Lower leg skin (tissue), 4 donors: ENCODE measurements at regions not wholly inside any gene's neighbourhood (a gene's known extent, or its start where the extent isn't known, plus 50 kb on each side); places are given as distances from the start of the nearest gene placed in this dataset.
"Not testable (repeated sequence)": the region's sequence is repeated elsewhere in the genome, so short reads cannot be mapped to it uniquely, and the experiment has no call there.

Experiments used
- DNase-seq, 2 donors: peaks; one replicate each; pipeline ENCODE4 v3.0.0-alpha.2; 2019; ENCODE audit warnings: low spot score in 2 of 2
- H3K4me3 ChIP-seq: fragments of 200-600 bp; sonication (generic); 2 replicates; pipeline ENCODE4 v1.5.1; 2017; ENCODE audit warnings: mild to moderate bottlenecking, low read depth; ENCODE audit not compliant: poor library complexity, severe bottlenecking
- CTCF ChIP-seq, 3 donors: fragments of 450-650 bp; IDR thresholded peaks; one replicate each; pipeline ENCODE4 v1.5.1; 2016; ENCODE audit warnings: antibody characterized with exemption in 3 of 3, mild to moderate bottlenecking in 3 of 3, moderate library complexity in 2 of 3
- POLR2A ChIP-seq, 2 donors: fragments of 450-650 bp; IDR thresholded peaks; one replicate each; pipeline ENCODE4 v1.6.1; 2016 to 2017; ENCODE audit warnings: antibody characterized with exemption in 2 of 2, mild to moderate bottlenecking in 1 of 2, moderate library complexity in 1 of 2
- WGBS, 2 donors: methylation state at CpG; one replicate each; pipeline ENCODE4 v1.1.5; 2018; 5-methylcytosine and 5-hydroxymethylcytosine counted together
- intact Hi-C: fragments of 100-400 bp; cut with DNase I; formaldehyde crosslinking; loops from one replicate; pipeline ENCODE4 v1.15.0; 2023; ENCODE audit warnings: low total_unique reads

GRCh38 chr10:30172091-30172490 is 112.7 kb upstream of the JCAD start:
- WGBS, 2 donors, result 78 to 88% methylated on average over 4 of the region's 4 CpGs
- TF ChIP-seq POLR2A (IDR thresholded peaks at IDR 0.05), result no peak
- no peak for TF ChIP-seq CTCF (IDR thresholded peaks at IDR 0.05)
- intact Hi-C loops, result no loop called here
- DNase-seq, result no peak
- H3K4me3 ChIP-seq, result no peak overlapping the region

GRCh38 chr10:30171601-30172000 is 112.2 kb upstream of the JCAD start:
- DNase-seq, result no peak
- TF ChIP-seq POLR2A (IDR thresholded peaks at IDR 0.05) (no peak), CTCF (IDR thresholded peaks at IDR 0.05) (no peak)
- intact Hi-C loops, result no loop called here
- WGBS, 2 donors, result 88 to 89% methylated on average over 4 of the region's 4 CpGs
- H3K4me3 ChIP-seq, result no peak overlapping the region

GRCh38 chr10:30170814-30171213 is 111.4 kb upstream of the JCAD start:
- no peak overlapping the region for H3K4me3 ChIP-seq
- TF ChIP-seq CTCF (IDR thresholded peaks at IDR 0.05) (no peak), POLR2A (IDR thresholded peaks at IDR 0.05) (no peak)
- intact Hi-C loops, result no loop called here
- no peak for DNase-seq
- 38 to 58% methylated on average over 3 of the region's 3 CpGs for WGBS, 2 donors

- 86 to 92% methylated on average over 3 of the region's 3 CpGs for WGBS, 2 donors
- intact Hi-C loops, result no loop called here
- TF ChIP-seq POLR2A (IDR thresholded peaks at IDR 0.05) (no peak), CTCF (IDR thresholded peaks at IDR 0.05) (no peak)
- DNase-seq, result no peak
- H3K4me3 ChIP-seq, result no peak overlapping the region
Measured at GRCh38 chr10:30170146-30170545, 110.8 kb upstream of the JCAD start.

- TF ChIP-seq CTCF (IDR thresholded peaks at IDR 0.05) (no peak), POLR2A (IDR thresholded peaks at IDR 0.05) (no peak)
- no peak for DNase-seq
- WGBS, 2 donors, result 79 to 81% methylated on average over 3 of the region's 3 CpGs
- intact Hi-C loops, result no loop called here
- no peak overlapping the region for H3K4me3 ChIP-seq
Measured at GRCh38 chr10:30169342-30169741, 110.0 kb upstream of the JCAD start.

- intact Hi-C loops, result no loop called here
- TF ChIP-seq CTCF (IDR thresholded peaks at IDR 0.05) (no peak), POLR2A (IDR thresholded peaks at IDR 0.05) (no peak)
- H3K4me3 ChIP-seq, result no peak overlapping the region
- 95 to 99% methylated on average over 5 of the region's 5 CpGs for WGBS, 2 donors
- no peak for DNase-seq
Measured at GRCh38 chr10:30166929-30167328, 107.5 kb upstream of the JCAD start.

GRCh38 chr10:30163410-30163809 is 104.0 kb upstream of the JCAD start:
- WGBS, 2 donors, result 71 to 73% methylated on average over 10 of the region's 10 CpGs
- intact Hi-C loops, H3K4me3 ChIP-seq, DNase-seq: not testable (repeated sequence)

GRCh38 chr10:30162796-30163195 is 103.4 kb upstream of the JCAD start:
- H3K4me3 ChIP-seq, DNase-seq, intact Hi-C loops: not testable (repeated sequence)
- 95 to 98% methylated on average over 12 to 16 of the region's 25 CpGs for WGBS, 2 donors
